Epithelial cell of proximal tubule (primary cell): ENCODE measurements at regions not wholly inside any gene's neighbourhood (a gene's known extent, or its start where the extent isn't known, plus 50 kb on each side); places are given as distances from the start of the nearest gene placed in this dataset.
"Not testable (repeated sequence)": the region's sequence is repeated elsewhere in the genome, so short reads cannot be mapped to it uniquely, and the experiment has no call there.

ENCODE experiments used
- DNase-seq: peaks from one replicate; pipeline ENCODE4 v3.0.0-alpha.2; 2011; ENCODE audit warnings: low read depth
- H3K4me3 ChIP-seq: 2 replicates; pipeline ENCODE4 v1.5.1; 2011; ENCODE audit warnings: low read depth, mild to moderate bottlenecking, low read length
- CTCF ChIP-seq: conservative IDR thresholded peaks from 2 replicates; pipeline ENCODE4 v1.5.1; 2012; ENCODE audit warnings: low read depth, mild to moderate bottlenecking, low read length

GRCh38 chr15:95194746-95195145, 963.4 kb downstream of the MCTP2 start:
- no peak overlapping the region for H3K4me3 ChIP-seq
- no peak for DNase-seq
- no peak for TF ChIP-seq CTCF

DNA sequence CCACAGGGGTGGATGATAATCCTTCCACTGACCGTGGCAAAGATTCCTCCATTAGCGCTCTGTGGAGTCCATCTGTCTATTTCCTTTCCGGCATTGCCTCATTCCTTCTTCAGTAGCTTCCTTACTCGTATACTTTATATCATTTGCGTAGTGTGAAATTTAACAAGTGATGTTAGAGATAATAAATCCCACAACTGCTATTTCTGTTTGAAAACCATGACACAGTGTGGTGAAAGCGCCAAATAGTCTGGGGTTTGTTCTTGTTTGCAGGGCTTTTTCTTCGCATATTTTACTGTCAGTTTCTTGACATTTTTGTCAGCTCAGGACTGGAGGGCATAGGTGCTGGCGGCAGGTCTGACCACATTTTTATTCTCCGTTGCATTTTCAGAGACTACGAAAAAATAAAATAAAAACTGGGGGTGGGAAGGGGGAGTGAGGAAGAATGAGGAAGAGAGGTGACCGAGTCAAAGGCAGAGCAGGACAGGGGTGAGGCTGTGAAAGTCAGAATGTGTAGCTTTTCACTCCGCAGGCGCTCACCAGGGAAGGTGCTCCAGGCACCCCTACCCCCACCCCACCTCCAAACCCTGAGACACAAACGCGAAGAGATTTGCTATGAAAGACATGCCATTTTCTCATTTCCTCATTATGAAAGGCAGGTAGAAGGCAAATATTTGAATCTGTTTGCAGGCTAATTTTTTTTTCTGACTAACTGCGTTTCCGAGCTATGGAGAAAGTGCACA, 965.0 kb downstream of the MCTP2 start:
- no peak for TF ChIP-seq CTCF
- H3K4me3 ChIP-seq = no peak overlapping the region
- no peak for DNase-seq

GRCh38 chr15:95202569-95203349, 971.4 kb downstream of the MCTP2 start:
- no peak overlapping the region for H3K4me3 ChIP-seq
- DNase-seq = no peak
- no peak for TF ChIP-seq CTCF

DNA sequence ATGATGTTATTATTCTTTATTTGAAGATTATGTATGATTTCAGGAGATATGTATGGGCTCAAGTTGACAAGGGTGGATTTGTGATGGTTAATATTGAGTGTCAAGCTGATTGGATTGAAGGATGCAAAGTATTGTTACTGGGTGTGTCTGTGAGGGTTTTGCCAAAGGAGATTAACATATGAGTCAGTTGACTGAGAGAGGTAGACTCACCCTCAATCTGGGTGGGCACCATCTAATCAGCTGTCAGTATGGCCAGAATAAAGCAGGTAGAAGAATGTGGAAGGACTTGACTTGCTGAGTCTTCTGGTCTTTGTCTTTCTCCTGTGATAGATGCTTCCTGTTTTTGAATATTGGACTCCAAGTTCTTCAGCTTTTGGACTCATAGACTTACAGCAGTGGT, 973.7 kb downstream of the MCTP2 start:
- TF ChIP-seq CTCF = no peak
- no peak overlapping the region for H3K4me3 ChIP-seq
- no peak for DNase-seq

DNA sequence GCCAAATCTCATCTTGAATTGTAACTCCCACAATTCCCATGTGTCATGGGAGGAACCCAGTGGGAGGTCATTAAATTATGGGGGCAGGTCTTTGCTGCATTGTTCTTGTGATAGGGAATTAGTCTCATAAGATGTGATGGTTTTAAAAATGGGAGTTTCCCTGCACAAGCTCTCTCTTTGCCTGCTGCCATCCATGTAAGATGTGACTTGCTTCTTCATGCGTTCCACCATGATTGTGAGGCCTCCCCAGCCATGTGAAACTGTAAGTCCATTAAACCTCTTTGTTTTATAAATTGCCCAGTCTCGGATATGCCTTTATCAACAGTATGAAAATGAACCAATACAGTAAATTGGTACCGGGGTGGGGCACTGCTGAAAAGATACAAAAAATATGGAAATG, 974.5 kb downstream of the MCTP2 start:
- not testable (repeated sequence) for DNase-seq, H3K4me3 ChIP-seq

- no peak overlapping the region for H3K4me3 ChIP-seq
- TF ChIP-seq CTCF = no peak
Measured at GRCh38 chr15:95208071-95208470, 976.7 kb downstream of the MCTP2 start.

DNA sequence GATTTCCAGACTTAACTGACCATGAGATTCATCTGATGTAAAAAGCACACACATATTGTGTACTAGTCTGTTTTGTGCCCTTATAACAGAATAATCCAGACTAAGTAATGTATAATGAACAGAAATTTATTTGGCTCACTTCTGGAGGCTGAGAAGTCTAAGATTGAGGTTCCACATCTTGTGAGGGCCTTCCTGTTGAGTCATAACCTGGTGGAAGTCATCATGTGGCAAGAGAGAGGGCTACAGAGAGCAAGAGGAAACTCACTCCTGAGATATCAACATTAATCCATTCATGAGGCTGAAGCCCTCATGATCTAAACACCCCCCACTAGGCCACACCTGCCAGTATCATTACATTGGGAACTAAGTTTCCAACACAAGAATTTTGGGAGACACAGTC, 977.6 kb downstream of the MCTP2 start:
- TF ChIP-seq CTCF = no peak
- no peak overlapping the region for H3K4me3 ChIP-seq
- DNase-seq = no peak

More at GRCh38 chr15:95208071-95208470, 976.7 kb downstream of the MCTP2 start:
- DNase-seq = no peak
